Breast epithelium (tissue), 4 donors: ENCODE measurements at regions not wholly inside any gene's neighbourhood (a gene's known extent, or its start where the extent isn't known, plus 50 kb on each side); places are given as distances from the start of the nearest gene placed in this dataset.

Experiments
- DNase-seq, 2 donors: peaks; one replicate each; pipeline ENCODE4 v3.0.0-alpha.2; 2019; ENCODE audit warnings: low spot score in 2 of 2
- H3K27ac ChIP-seq, 2 donors: fragments of 200-600 bp; sonication (generic) in 1 of 2; one replicate each; pipeline ENCODE4 v1.5.1; 2016 to 2019; ENCODE audit warnings: mild to moderate bottlenecking in 1 of 2
- H3K27me3 ChIP-seq, 2 donors: fragments of 200-600 bp; sonication (generic) in 1 of 2; one replicate each; pipeline versions ENCODE4 v1.5.1 to v1.6.0; 2017 to 2019; ENCODE audit warnings: control low read depth in 1 of 2, mild to moderate bottlenecking in 1 of 2
- H3K36me3 ChIP-seq: fragments of 200-600 bp; one replicate; pipeline ENCODE4 v1.5.1; 2019
- H3K4me1 ChIP-seq, 2 donors: fragments of 200-600 bp; sonication (generic); one replicate each; pipeline ENCODE4 v1.5.1; 2016 to 2019; ENCODE audit warnings: control low read depth in 1 of 2
- H3K4me3 ChIP-seq, 3 donors: fragments of 200-600 bp; sonication (generic); 1 replicate in 2 of 3; 2 replicates in 1 of 3; pipeline ENCODE4 v1.5.1; 2016 to 2019; ENCODE audit warnings: mild to moderate bottlenecking in 3 of 3, moderate library complexity in 2 of 3
- H3K9me3 ChIP-seq, 2 donors: fragments of 200-600 bp; sonication (generic) in 1 of 2; one replicate each; pipeline ENCODE4 v1.5.1; 2016 to 2019; ENCODE audit warnings: control low read depth in 1 of 2
- POLR2A ChIP-seq: fragments of 450-650 bp; IDR thresholded peaks from one replicate; pipeline ENCODE4 v1.6.1; 2016; ENCODE audit warnings: antibody characterized with exemption, mild to moderate bottlenecking, moderate library complexity
- POLR2AphosphoS5 ChIP-seq, 3 donors: sonication (generic); formaldehyde crosslinking; IDR thresholded peaks; one replicate each; pipeline ENCODE4 v1.6.1; 2017; ENCODE audit warnings: antibody characterized with exemption in 3 of 3
- intact Hi-C: fragments of 100-400 bp; cut with DNase I; formaldehyde crosslinking; loops from one replicate; pipeline ENCODE4 v1.15.1; 2023; ENCODE audit warnings: low total_unique reads
- TF ChIP-seq, protein P1 (sequence below), 3 donors: fragments of 450-650 bp; IDR thresholded peaks; one replicate each; pipeline ENCODE4 v1.5.1; 2016 to 2017; ENCODE audit warnings: antibody characterized with exemption in 3 of 3, mild to moderate bottlenecking in 3 of 3, moderate library complexity in 3 of 3

GRCh38 chrX:69032601-69033000, 132.7 kb downstream of the PJA1 start:
- H3K4me1 ChIP-seq = no peaks in the 10 kb centered on the region
- no peaks in the 10 kb centered on the region for H3K9me3 ChIP-seq
- no peaks in the 10 kb centered on the region for H3K36me3 ChIP-seq
- no peak overlapping the region for H3K4me3 ChIP-seq
- no peak for TF ChIP-seq POLR2AphosphoS5 (IDR thresholded peaks at IDR 0.05)
- no peak for TF ChIP-seq POLR2A
- TF ChIP-seq, protein P1, sequence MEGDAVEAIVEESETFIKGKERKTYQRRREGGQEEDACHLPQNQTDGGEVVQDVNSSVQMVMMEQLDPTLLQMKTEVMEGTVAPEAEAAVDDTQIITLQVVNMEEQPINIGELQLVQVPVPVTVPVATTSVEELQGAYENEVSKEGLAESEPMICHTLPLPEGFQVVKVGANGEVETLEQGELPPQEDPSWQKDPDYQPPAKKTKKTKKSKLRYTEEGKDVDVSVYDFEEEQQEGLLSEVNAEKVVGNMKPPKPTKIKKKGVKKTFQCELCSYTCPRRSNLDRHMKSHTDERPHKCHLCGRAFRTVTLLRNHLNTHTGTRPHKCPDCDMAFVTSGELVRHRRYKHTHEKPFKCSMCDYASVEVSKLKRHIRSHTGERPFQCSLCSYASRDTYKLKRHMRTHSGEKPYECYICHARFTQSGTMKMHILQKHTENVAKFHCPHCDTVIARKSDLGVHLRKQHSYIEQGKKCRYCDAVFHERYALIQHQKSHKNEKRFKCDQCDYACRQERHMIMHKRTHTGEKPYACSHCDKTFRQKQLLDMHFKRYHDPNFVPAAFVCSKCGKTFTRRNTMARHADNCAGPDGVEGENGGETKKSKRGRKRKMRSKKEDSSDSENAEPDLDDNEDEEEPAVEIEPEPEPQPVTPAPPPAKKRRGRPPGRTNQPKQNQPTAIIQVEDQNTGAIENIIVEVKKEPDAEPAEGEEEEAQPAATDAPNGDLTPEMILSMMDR (IDR thresholded peaks at IDR 0.05) = no peak
- intact Hi-C loops = no loop called here
- H3K27me3 ChIP-seq = peaks cover 0 to 47% of the 10 kb centered on the region in 2 donors
- no peak overlapping the region for H3K27ac ChIP-seq
- DNase-seq = no peak

DNA sequence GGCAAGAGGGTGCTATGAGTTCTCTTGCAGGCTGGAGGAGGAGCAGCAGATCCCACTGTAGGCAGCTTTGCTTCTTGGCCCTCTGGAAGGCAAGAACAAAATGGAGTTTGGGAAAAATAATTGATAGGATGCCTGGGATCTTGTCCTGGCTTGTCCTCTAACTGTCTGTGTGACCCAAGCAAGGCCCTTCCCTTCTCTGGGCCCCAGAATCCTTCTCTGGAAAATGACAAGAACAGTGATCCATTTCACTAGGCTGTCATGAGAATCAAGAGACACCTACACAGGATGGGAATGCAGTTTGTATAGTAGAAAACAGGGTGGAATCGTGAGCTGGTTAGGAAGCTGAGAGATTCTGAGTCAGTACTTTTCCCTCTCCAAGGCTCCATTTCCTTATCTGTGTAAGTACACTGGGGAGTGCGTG, 133.3 kb downstream of the PJA1 start:
- H3K4me1 ChIP-seq = no peaks in the 10 kb centered on the region
- peaks cover 0 to 52% of the 10 kb centered on the region in 2 donors for H3K27me3 ChIP-seq
- TF ChIP-seq POLR2A = no peak
- no peak for TF ChIP-seq POLR2AphosphoS5 (IDR thresholded peaks at IDR 0.05)
- no peak for DNase-seq
- no peak overlapping the region for H3K27ac ChIP-seq
- no peaks in the 10 kb centered on the region for H3K9me3 ChIP-seq
- no peak overlapping the region for H3K4me3 ChIP-seq
- H3K36me3 ChIP-seq = no peaks in the 10 kb centered on the region
- intact Hi-C loops = no loop called here

GRCh38 chrX:69031181-69031580, 134.1 kb downstream of the PJA1 start:
- TF ChIP-seq POLR2AphosphoS5 (IDR thresholded peaks at IDR 0.05) (no peak), POLR2A (no peak)
- TF ChIP-seq, protein P1 (IDR thresholded peaks at IDR 0.05) = no peak
- intact Hi-C loops = no loop called here
- Histone ChIP-seq H3K36me3 (no peaks in the 10 kb centered on the region), H3K4me3 (no peak overlapping the region), H3K27me3 (peaks cover 0 to 46% of the 10 kb centered on the region in 2 donors), H3K9me3 (no peaks in the 10 kb centered on the region), H3K27ac (no peak overlapping the region), H3K4me1 (no peaks in the 10 kb centered on the region)
- DNase-seq = no peak

GRCh38 chrX:69029771-69030170, 135.5 kb downstream of the PJA1 start:
- no peak for DNase-seq
- Histone ChIP-seq H3K4me3 (no peak overlapping the region), H3K9me3 (no peaks in the 10 kb centered on the region), H3K27me3 (peaks cover 0 to 51% of the 10 kb centered on the region in 2 donors), H3K36me3 (no peaks in the 10 kb centered on the region), H3K27ac (no peak overlapping the region), H3K4me1 (no peaks in the 10 kb centered on the region)
- intact Hi-C loops = no loop called here
- TF ChIP-seq, protein P1 (IDR thresholded peaks at IDR 0.05) = no peak
- TF ChIP-seq POLR2AphosphoS5 (IDR thresholded peaks at IDR 0.05) (no peak), POLR2A (no peak)

DNA sequence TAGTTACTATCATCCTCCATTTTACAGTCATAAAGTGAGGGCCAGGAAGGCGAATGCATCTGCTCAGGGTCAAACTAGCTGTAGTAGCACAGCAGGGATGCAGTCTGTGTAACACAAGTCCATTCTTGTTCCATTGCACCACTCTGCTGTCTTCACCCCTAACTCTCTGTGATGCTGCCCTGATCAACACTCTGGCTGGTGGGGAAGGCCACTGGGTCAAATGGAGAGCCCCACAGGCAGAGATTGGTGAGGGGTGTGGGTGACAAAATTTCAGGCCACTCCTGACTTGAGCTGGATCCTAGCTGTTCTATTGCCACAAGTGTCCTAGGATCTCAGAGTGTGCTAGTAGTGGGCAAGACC, 136.5 kb downstream of the PJA1 start:
- TF ChIP-seq, protein P1 (IDR thresholded peaks at IDR 0.05) = no peak
- TF ChIP-seq POLR2A (no peak), POLR2AphosphoS5 (IDR thresholded peaks at IDR 0.05) (no peak)
- H3K27ac ChIP-seq = no peak overlapping the region
- H3K36me3 ChIP-seq = no peaks in the 10 kb centered on the region
- intact Hi-C loops = no loop called here
- DNase-seq = no peak
- H3K4me3 ChIP-seq = no peak overlapping the region
- peaks cover 0 to 41% of the 10 kb centered on the region in 2 donors for H3K27me3 ChIP-seq
- H3K4me1 ChIP-seq = no peaks in the 10 kb centered on the region
- no peaks in the 10 kb centered on the region for H3K9me3 ChIP-seq
